ENCODE measurements at regions not wholly inside any gene's neighbourhood (a gene's known extent, or its start where the extent isn't known, plus 50 kb on each side); places are given as distances from the start of the nearest gene placed in this dataset.
"Not testable (repeated sequence)": the region's sequence is repeated elsewhere in the genome, so short reads cannot be mapped to it uniquely, and the experiment has no call there.

DNA sequence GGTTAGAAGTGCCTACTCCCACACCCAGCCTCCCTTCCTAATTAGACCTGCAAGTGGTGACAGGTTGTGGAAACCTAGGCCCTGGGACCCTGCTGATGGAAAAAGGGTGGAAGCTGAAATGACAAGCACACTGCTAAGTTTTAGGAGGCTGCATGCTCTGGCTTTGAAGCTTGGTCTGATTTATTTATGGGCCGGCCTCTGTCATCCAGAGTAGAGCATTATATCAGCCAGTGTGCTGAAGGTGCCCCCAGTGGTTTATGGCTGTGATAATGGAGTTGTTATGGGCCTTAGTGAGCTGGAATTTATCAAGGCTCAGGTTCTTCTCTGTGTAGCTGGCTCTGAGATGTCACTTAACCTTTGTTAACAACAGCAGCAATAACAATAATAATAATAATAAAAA is 142.6 kb downstream of the UTP18 start:
- Mint-ChIP-seq H3K4me3 (no peak overlapping the region), H3K27me3 (no peaks in the 10 kb centered on the region), H3K9me3 (ENCODE audit: low read depth) (no peaks in the 10 kb centered on the region), H3K36me3 (no peaks in the 10 kb centered on the region), H3K27ac (no peak overlapping the region), H3K4me1 (ENCODE audit: low read depth) (no peaks in the 10 kb centered on the region)

DNA sequence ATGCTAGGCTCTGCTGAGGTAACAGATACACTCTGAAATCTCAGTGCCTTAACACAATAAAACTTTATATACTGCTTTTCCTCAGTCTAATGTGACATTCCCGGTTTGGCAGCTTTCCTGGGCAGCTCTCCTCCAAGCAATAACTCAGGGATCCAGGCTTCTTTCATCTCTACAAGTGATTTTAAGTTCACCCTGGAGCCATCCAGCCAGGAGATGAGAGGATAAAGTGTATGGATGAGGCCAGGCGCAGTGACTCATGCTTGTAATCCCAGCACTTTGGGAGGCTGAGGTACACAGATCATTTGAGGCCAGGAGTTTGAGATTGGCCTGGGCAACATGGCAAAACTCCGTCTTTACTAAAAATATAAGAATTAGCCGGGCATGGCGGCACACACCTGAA is 147.2 kb downstream of the UTP18 start:
- H3K9me3 Mint-ChIP-seq (ENCODE audit: low read depth) = no peaks in the 10 kb centered on the region
- peaks cover 2% of the 10 kb centered on the region for H3K27me3 Mint-ChIP-seq
- H3K4me3 Mint-ChIP-seq = no peak overlapping the region
- no peak overlapping the region for H3K27ac Mint-ChIP-seq
- H3K36me3 Mint-ChIP-seq = no peaks in the 10 kb centered on the region
- no peaks in the 10 kb centered on the region for H3K4me1 Mint-ChIP-seq (ENCODE audit: low read depth)

DNA sequence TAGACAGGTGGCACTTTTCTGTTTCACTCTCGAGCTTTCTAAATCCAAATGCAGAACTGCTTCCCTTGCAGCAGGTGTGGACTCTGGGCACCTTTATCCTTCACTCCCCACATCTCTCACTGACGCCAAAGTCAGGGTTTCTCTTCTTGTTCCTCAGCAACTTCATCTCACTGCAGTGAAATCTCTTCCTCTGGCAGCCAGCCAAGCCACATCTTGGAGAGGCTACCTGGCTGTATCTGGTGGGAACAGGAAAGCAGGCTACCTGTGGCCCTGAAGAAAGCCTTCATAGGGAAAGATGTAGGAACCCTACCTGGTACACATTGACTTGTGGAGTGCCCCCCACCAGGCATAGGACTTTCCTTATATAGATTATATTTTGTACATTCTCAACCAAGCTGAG is 159.1 kb downstream of the UTP18 start:
- Mint-ChIP-seq H3K9me3 (ENCODE audit: low read depth) (no peaks in the 10 kb centered on the region), H3K36me3 (no peaks in the 10 kb centered on the region), H3K27ac (no peak overlapping the region), H3K4me3 (peak overlapping the region; percentile 6), H3K27me3 (no peaks in the 10 kb centered on the region), H3K4me1 (ENCODE audit: low read depth) (peaks cover 18% of the 10 kb centered on the region)

DNA sequence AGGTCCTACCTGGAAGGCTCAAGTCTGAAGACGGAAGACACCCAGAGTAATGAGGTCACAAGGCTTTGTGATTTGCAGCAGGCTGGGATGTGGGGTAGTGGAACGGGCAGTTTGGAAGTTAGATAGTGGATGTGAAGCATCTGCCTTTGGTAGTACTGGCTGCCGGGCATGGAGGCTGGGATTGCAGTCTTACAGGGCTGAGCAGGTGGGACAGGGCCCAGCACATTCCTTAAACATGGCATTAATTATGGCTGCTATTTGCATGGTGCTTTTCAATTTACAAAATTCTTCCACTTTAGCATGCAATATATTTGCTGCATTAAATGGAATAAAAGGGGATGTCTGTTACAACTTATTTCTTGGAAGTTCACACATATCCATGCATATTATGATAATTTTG is 161.2 kb downstream of the UTP18 start:
- Mint-ChIP-seq H3K27me3 (no peaks in the 10 kb centered on the region), H3K4me3 (no peak overlapping the region), H3K36me3 (no peaks in the 10 kb centered on the region), H3K4me1 (ENCODE audit: low read depth) (peaks cover 23% of the 10 kb centered on the region), H3K27ac (no peak overlapping the region), H3K9me3 (ENCODE audit: low read depth) (no peaks in the 10 kb centered on the region)

DNA sequence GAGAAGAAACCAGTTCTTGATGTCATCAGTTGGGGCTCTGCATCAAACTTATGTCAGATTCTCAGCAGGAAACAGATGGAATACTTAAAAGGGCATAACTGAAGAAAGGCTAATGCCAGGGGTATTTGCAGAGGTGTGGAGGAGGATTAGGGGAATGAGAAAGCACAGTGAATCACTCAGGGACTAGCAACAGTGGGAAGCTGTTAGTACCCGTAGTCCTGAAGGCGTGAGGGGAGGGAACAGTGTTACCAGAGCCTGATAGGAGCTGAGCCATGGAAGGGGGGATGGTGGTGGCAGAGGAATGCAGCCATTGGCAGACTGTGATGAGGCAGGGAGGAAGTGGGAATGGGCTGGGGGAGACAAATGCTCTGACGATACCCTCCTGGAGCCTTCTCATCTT is 162.3 kb downstream of the UTP18 start:
- H3K27ac Mint-ChIP-seq = no peak overlapping the region
- H3K4me3 Mint-ChIP-seq = no peak overlapping the region
- no peaks in the 10 kb centered on the region for H3K9me3 Mint-ChIP-seq (ENCODE audit: low read depth)
- no peaks in the 10 kb centered on the region for H3K36me3 Mint-ChIP-seq
- peaks cover 30% of the 10 kb centered on the region for H3K4me1 Mint-ChIP-seq (ENCODE audit: low read depth)
- no peaks in the 10 kb centered on the region for H3K27me3 Mint-ChIP-seq

DNA sequence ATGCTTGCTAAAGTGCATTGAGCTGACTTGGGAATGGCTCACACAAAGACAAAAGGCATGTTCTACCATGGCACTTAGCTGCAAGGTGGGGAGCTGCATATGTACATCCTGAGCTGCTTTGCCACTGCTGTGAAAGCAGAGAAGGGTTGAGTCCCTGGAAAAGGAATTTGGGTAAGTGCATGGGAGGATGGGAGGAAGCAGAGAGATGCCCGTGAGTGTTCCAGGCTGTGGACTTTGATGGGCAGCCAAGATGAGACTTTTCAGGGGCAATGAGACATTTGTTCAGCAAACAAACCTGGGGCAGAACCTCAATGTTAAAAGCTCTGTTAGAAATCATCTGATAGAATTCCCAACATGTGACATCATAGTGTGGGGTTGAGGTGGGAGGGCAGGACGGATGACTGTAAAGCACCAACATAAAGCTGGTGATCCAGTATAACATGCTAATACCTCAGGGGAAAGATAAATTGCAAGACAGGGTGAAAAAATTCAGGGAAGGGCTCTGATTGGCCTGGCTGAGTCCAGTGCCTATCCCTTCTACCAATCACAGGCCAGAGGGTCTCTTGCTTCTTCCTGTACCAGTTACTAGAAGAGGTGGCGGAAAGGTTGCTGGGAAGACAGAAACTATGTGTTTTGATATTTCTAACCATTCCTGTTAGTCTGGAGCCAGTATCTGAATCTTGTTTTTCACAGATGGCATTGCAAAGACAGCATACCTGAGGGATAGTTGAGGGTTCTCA is 163.2 kb downstream of the UTP18 start:
- Mint-ChIP-seq H3K9me3 (ENCODE audit: low read depth) (no peaks in the 10 kb centered on the region), H3K4me3 (no peak overlapping the region), H3K4me1 (ENCODE audit: low read depth) (peaks cover 35% of the 10 kb centered on the region), H3K27me3 (no peaks in the 10 kb centered on the region), H3K27ac (no peak overlapping the region), H3K36me3 (no peaks in the 10 kb centered on the region)

DNA sequence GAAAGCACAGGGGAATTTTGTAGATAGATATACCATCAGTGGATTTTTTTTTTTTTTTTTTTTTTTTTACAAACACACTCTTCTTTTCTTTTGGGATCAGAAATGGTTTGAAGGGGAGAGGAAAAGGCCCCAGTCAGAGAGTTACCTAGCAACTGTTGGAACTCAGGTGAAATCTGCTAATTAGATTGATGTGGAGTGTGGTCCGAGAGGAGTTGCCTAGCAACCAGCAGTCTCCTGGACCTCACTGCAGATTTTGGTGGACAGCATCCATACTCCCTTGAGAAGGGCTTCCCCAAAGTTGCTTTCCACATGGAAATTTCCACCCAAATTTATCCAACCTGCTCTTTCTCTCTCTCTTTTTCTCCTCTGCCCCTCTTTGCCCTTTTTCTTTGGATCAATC is 165.4 kb downstream of the UTP18 start:
- H3K27me3 Mint-ChIP-seq = no peaks in the 10 kb centered on the region
- no peaks in the 10 kb centered on the region for H3K36me3 Mint-ChIP-seq
- no peak overlapping the region for H3K4me3 Mint-ChIP-seq
- H3K4me1 Mint-ChIP-seq (ENCODE audit: low read depth) = peaks cover 47% of the 10 kb centered on the region
- no peak overlapping the region for H3K27ac Mint-ChIP-seq
- H3K9me3 Mint-ChIP-seq (ENCODE audit: low read depth) = no peaks in the 10 kb centered on the region

DNA sequence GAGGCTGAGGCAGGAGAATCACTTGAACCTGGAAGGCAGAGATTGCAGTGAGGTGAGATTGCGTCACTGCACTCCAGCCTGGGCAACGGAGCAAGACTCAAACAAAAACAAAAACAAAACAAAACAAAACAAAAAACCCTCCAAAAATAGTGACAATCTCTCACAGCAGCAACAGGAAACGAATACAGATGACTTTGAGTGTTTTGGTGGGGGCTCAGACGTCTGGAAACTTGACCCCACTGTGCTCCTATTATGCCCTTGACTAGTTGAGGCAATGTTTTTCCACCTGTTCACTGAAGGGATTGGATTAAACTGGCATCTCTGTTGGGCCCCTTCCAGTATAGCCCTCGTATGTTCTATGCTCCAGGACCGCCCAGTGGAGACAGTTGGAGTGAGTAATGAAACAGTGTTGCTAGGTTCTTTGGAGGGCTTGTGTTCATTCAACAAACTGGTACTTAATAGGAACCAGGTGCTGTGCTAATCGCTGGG is 167.0 kb downstream of the UTP18 start:
- H3K4me3 Mint-ChIP-seq = peak overlapping the region; percentile 68
- H3K9me3 Mint-ChIP-seq (ENCODE audit: low read depth) = no peaks in the 10 kb centered on the region
- H3K27me3 Mint-ChIP-seq = no peaks in the 10 kb centered on the region
- H3K36me3 Mint-ChIP-seq = no peaks in the 10 kb centered on the region
- peak overlapping the region; percentile 88 for H3K27ac Mint-ChIP-seq
- peaks cover 55% of the 10 kb centered on the region for H3K4me1 Mint-ChIP-seq (ENCODE audit: low read depth)

DNA sequence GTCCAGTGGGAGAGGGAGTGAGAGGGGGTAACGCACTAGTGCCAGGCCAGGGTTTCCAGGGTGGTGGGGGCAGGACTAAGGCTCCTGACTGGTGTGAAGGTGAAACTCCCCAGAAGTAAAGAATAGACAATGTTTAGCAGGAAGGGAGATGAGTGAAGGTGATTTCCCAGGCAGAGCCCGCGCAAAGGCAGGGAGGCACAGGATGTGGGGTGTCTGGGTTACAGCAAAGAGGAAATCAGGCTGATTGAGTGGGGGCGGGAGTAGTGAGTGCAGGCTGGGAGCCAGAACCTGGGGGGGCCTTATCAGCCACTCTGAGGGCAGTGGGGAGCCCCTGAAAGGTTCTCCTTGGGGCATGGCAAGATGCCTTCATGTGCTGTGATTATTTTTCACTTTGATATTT is 167.5 kb downstream of the UTP18 start:
- H3K4me3 Mint-ChIP-seq = peak overlapping the region; percentile 68
- H3K36me3 Mint-ChIP-seq = no peaks in the 10 kb centered on the region
- peak overlapping the region; percentile 88 for H3K27ac Mint-ChIP-seq
- no peaks in the 10 kb centered on the region for H3K27me3 Mint-ChIP-seq
- H3K4me1 Mint-ChIP-seq (ENCODE audit: low read depth) = peaks cover 55% of the 10 kb centered on the region
- no peaks in the 10 kb centered on the region for H3K9me3 Mint-ChIP-seq (ENCODE audit: low read depth)

DNA sequence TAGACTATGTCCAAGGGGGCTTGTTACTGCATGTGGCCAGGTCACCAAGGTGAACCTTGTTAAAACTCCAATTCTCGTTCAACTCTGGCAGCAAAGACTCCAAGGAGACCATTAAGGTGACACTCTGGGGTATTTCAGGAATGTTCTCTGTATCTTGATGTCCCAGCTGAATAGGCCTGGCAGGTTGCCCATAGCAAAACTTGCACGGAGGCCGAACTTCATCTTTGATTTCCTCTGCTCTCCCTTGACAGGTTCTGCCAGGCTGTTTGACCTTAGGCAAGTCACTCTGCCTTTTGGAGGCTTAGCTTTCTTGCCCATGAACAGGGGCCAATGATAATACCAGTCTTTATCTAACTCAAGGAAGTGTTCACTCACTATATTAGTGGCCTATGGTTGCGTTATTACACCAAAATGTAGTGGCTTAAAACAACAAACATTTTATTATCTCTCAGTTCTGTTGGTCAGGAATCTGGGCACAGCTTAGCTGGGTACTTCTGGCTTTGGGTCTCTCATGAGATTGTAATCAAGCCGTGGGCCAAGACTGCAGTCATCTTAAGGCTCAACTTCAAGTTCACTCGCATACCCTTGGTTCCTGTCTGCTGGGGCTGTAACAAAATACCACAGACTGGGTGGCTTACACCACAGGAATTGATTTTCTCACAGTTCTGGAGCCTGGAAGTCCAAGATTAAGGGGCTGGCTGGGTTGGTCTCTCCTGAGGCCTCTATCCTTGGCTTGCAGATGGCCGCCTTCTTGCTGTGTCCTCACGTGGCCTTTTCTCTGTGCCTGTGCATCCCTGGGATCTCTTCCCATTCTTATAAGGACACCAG is 168.5 kb downstream of the UTP18 start:
- Mint-ChIP-seq H3K4me3 (peak overlapping the region; percentile 42), H3K9me3 (ENCODE audit: low read depth) (no peaks in the 10 kb centered on the region), H3K27me3 (no peaks in the 10 kb centered on the region), H3K36me3 (no peaks in the 10 kb centered on the region), H3K4me1 (ENCODE audit: low read depth) (peaks cover 55% of the 10 kb centered on the region), H3K27ac (peak overlapping the region; percentile 83)

DNA sequence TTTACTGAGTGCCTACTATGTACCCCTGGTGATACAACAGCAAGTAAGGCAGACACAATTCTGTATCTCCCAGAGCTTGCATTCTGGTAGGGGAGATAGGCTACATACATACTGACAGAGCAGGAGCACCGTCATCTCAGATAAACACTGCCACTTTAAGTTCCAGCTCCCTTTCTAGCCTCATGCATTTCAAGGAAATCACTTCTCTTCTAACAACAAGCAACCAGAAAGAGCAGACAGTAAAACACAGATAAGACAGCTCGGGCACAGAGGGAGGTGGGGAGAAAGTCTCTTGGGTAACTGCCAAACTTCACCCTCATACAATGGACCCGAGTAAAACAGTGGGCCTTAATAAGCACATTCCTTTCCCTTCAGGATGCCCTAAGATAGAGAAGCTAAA is 169.6 kb downstream of the UTP18 start:
- peaks cover 60% of the 10 kb centered on the region for H3K4me1 Mint-ChIP-seq (ENCODE audit: low read depth)
- not testable (repeated sequence) for H3K9me3 Mint-ChIP-seq (ENCODE audit: low read depth); H3K36me3 Mint-ChIP-seq; H3K27me3 Mint-ChIP-seq
- H3K4me3 Mint-ChIP-seq = peak overlapping the region; percentile 38
- peak overlapping the region; percentile 82 for H3K27ac Mint-ChIP-seq

DNA sequence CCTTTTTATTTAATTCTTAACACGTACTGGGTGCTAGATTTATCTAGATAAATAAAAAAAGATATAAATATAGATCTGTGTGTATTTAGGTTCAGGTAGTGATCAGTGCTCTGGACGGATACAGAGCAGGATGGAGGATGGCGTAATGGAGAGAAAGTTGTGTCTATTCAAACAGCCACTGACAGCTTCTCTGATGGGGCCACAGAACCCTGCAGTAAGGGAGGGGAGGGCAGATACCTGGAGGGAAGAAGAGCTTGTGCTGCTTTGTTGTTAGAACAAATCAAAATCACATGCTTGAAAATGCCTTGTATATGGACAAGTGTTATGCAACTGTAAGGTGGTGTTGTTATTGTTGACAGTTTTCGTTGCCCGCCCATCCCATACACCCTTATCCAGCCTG is 170.2 kb downstream of the UTP18 start:
- peaks cover 63% of the 10 kb centered on the region for H3K4me1 Mint-ChIP-seq (ENCODE audit: low read depth)
- H3K36me3 Mint-ChIP-seq = no peaks in the 10 kb centered on the region
- peak overlapping the region; percentile 82 for H3K27ac Mint-ChIP-seq
- no peaks in the 10 kb centered on the region for H3K9me3 Mint-ChIP-seq (ENCODE audit: low read depth)
- no peaks in the 10 kb centered on the region for H3K27me3 Mint-ChIP-seq
- H3K4me3 Mint-ChIP-seq = no peak overlapping the region

DNA sequence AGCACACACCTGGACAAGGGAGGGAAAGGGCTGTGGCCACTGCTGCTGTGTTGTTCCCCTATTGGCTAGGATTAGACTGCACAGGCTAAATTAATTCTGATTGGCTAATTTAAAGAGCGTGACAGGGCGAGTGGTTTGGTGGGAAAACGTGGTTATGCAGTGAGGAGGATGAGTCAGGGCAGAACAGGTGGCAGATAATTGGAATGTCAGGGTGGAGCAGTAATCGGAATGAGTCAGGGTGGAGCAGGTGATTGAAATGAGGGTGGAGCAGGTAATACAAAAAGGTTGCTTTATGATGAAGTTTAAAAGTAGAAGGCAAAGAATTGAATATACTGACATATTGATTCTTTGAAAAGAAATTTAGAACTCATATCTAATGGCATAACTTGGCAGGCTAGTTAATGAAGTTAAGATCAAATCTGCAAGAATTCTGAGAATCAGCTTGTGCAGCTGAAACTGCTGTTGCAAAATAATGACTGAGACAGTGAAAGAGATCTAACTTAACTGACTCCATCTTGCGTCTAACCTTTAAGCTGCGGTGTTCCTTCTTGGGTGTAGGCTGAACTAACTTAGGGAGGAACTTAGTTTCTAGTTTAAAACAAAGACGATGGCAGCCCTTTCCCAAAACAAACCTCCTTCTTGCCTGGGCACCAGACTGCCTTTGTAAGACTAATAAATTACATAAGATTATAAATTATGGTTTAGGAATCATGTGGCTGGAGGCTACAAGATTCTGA is 174.3 kb downstream of the UTP18 start:
- Mint-ChIP-seq H3K4me3 (no peak overlapping the region), H3K27ac (no peak overlapping the region), H3K36me3 (peaks cover 2% of the 10 kb centered on the region), H3K9me3 (ENCODE audit: low read depth) (no peaks in the 10 kb centered on the region), H3K27me3 (no peaks in the 10 kb centered on the region), H3K4me1 (ENCODE audit: low read depth) (peaks cover 36% of the 10 kb centered on the region)

DNA sequence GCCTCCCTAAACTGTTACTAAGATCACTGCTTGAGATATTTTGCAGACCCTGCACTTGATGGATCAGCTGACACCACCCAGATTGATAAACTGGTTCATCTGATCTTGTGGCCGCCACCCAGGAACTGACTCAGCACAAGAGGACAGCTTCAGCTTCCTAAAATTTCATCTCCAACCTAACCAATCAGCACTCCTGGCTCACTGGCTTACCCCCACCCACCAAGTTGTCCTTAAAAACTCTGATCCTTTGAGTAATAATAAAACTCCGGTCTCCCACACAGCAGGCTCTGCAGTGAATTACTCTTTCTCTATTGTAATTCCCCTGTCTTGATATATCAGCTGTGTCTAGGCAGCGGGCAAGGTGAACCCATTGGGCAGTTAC is 174.8 kb downstream of the UTP18 start:
- H3K27me3 Mint-ChIP-seq = no peaks in the 10 kb centered on the region
- no peak overlapping the region for H3K27ac Mint-ChIP-seq
- H3K36me3 Mint-ChIP-seq = peaks cover 2% of the 10 kb centered on the region
- H3K4me1 Mint-ChIP-seq (ENCODE audit: low read depth) = peaks cover 32% of the 10 kb centered on the region
- H3K9me3 Mint-ChIP-seq (ENCODE audit: low read depth) = no peaks in the 10 kb centered on the region
- no peak overlapping the region for H3K4me3 Mint-ChIP-seq

DNA sequence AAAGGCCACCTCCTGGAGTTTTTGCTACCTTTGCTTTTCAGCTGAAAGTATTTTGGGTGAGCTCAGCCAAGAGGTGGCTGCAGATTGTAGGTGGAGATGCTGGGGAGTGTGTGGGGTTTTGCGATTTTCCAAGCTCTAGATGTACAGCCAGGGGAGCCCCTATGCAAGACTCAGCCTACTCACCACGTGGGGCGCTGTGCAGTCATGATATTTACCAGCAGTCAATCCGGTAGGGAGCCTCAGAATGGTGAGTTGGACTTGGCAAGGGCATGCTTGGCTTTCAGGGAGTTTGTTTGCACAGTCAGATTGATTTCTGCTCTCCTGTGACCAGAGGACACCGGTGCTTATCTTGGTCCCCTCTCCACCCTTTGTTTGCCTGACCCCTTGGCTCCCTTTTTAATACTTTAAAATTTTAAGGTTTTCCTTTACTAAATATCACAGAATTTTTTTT is 175.3 kb downstream of the UTP18 start:
- H3K9me3 Mint-ChIP-seq (ENCODE audit: low read depth) = no peaks in the 10 kb centered on the region
- peaks cover 32% of the 10 kb centered on the region for H3K4me1 Mint-ChIP-seq (ENCODE audit: low read depth)
- H3K27me3 Mint-ChIP-seq = no peaks in the 10 kb centered on the region
- H3K27ac Mint-ChIP-seq = no peak overlapping the region
- no peak overlapping the region for H3K4me3 Mint-ChIP-seq
- H3K36me3 Mint-ChIP-seq = peaks cover 2% of the 10 kb centered on the region

Data from activated naive CD8-positive, alpha-beta T cell (primary cell).